HEK293 (cell line): ENCODE measurements at regions not wholly inside any gene's neighbourhood (a gene's known extent, or its start where the extent isn't known, plus 50 kb on each side); places are given as distances from the start of the nearest gene placed in this dataset.

Experiments used
- CTCF ChIA-PET: fragments of 350-600 bp; formaldehyde crosslinking; extraction: SDS; loops from one replicate; lab custom pipeline; 2021; ENCODE audit warnings: antibody characterized with exemption; lab: Yijun Ruan, JAX
- POLR2A ChIA-PET: fragments of 300-600 bp; formaldehyde crosslinking; extraction: SDS; loops from one replicate; lab custom pipeline; 2020; ENCODE audit warnings: antibody characterized with exemption, inconsistent platforms; lab: Yijun Ruan, JAX
- H3K27ac ChIP-seq: fragments of 200-500 bp; sonication (Bioruptor generic); 2 replicates; pipeline ENCODE4 v1.5.1; 2014; ENCODE audit warnings: low read depth, low read length, control low read depth, inconsistent platforms; ENCODE audit errors: extremely low read depth
- H3K36me3 ChIP-seq, 2 experiments: fragments of 200-500 bp in 1 of 2; sonication (Bioruptor generic) in 1 of 2; 1 replicate in 1 of 2; 2 replicates in 1 of 2; pipeline ENCODE4 v1.5.1; 2014 to 2017; ENCODE audit warnings: inconsistent platforms in 2 of 2, low read length in 2 of 2; ENCODE audit not compliant: control insufficient read depth in 2 of 2, insufficient read depth in 1 of 2
- H3K4me1 ChIP-seq: fragments of 200-500 bp; sonication (Bioruptor generic); 2 replicates; pipeline ENCODE4 v1.5.1; 2014; ENCODE audit warnings: mild to moderate bottlenecking, low read length, inconsistent platforms; ENCODE audit not compliant: control insufficient read depth, insufficient read depth
- H3K4me3 ChIP-seq: 2 replicates; pipeline ENCODE4 v1.5.1; 2011; ENCODE audit warnings: low read depth, mild to moderate bottlenecking, control low read depth, low read length, moderate library complexity
- H3K9me3 ChIP-seq: fragments of 200-500 bp; sonication (Bioruptor generic); 2 replicates; pipeline ENCODE4 v1.5.1; 2014; ENCODE audit warnings: low read depth, low read length, inconsistent platforms; ENCODE audit not compliant: control insufficient read depth, insufficient read depth
- ELK4 ChIP-seq: IDR thresholded peaks from 2 replicates; pipeline ENCODE4 v1.6.1; 2011; ENCODE audit warnings: mild to moderate bottlenecking, low read depth, low read length, borderline replicate concordance
- MYNN ChIP-seq: fragments of 450-650 bp; formaldehyde crosslinking; IDR thresholded peaks from 2 replicates; pipeline ENCODE4 v1.5.1; 2016; ENCODE audit warnings: missing biosample characterization, missing genetic modification characterization, borderline replicate concordance
- PRDM6 ChIP-seq: fragments of 450-650 bp; formaldehyde crosslinking; IDR thresholded peaks from 2 replicates; pipeline ENCODE4 v1.5.1; 2017; ENCODE audit warnings: missing biosample characterization, missing genetic modification characterization
- REST ChIP-seq: fragments of 450-650 bp; formaldehyde crosslinking; IDR thresholded peaks from 2 replicates; pipeline ENCODE4 v1.5.1; 2016; ENCODE audit warnings: missing biosample characterization, missing genetic modification characterization
- SETDB1 ChIP-seq: IDR thresholded peaks from one replicate; pipeline ENCODE4 v1.6.1; 2017; ENCODE audit warnings: mild to moderate bottlenecking, low read length, moderate library complexity, mixed read lengths; ENCODE audit not compliant: insufficient read length
- ZBTB49 ChIP-seq: fragments of 450-650 bp; formaldehyde crosslinking; IDR thresholded peaks from 2 replicates; pipeline ENCODE4 v1.5.1; 2016; ENCODE audit warnings: missing biosample characterization, missing genetic modification characterization, low read depth
- ZBTB6 ChIP-seq: fragments of 450-650 bp; formaldehyde crosslinking; IDR thresholded peaks from 2 replicates; pipeline ENCODE4 v1.5.1; 2017; ENCODE audit warnings: missing biosample characterization, missing genetic modification characterization
- ZFP69B ChIP-seq: fragments of 450-650 bp; formaldehyde crosslinking; IDR thresholded peaks from 2 replicates; pipeline ENCODE4 v1.5.1; 2016; ENCODE audit warnings: missing biosample characterization, missing genetic modification characterization
- ZNF112 ChIP-seq: fragments of 450-650 bp; formaldehyde crosslinking; IDR thresholded peaks from 2 replicates; pipeline ENCODE4 v1.5.0; 2017; ENCODE audit warnings: missing biosample characterization, missing genetic modification characterization
- ZNF114 ChIP-seq: fragments of 450-650 bp; formaldehyde crosslinking; IDR thresholded peaks from 2 replicates; pipeline ENCODE4 v1.5.0; 2017; ENCODE audit warnings: missing biosample characterization, missing genetic modification characterization
- ZNF239 ChIP-seq: fragments of 450-650 bp; formaldehyde crosslinking; IDR thresholded peaks from 2 replicates; pipeline ENCODE4 v1.5.1; 2016; ENCODE audit warnings: missing biosample characterization, missing genetic modification characterization
- ZNF292 ChIP-seq: fragments of 450-650 bp; formaldehyde crosslinking; IDR thresholded peaks from 2 replicates; pipeline ENCODE4 v1.5.1; 2016; ENCODE audit warnings: low read depth, missing biosample characterization, missing genetic modification characterization, borderline replicate concordance
- ZNF362 ChIP-seq: fragments of 450-650 bp; formaldehyde crosslinking; IDR thresholded peaks from 2 replicates; pipeline ENCODE4 v1.5.1; 2016; ENCODE audit warnings: missing biosample characterization, missing genetic modification characterization
- ZNF473 ChIP-seq: fragments of 450-650 bp; formaldehyde crosslinking; IDR thresholded peaks from 2 replicates; pipeline ENCODE4 v1.5.1; 2017; ENCODE audit warnings: missing biosample characterization, missing genetic modification characterization
- ZNF521 ChIP-seq: fragments of 450-650 bp; formaldehyde crosslinking; IDR thresholded peaks from 2 replicates; pipeline ENCODE4 v1.5.1; 2017; ENCODE audit warnings: missing biosample characterization, mild to moderate bottlenecking, missing genetic modification characterization
- ZNF658 ChIP-seq: fragments of 450-650 bp; formaldehyde crosslinking; IDR thresholded peaks from 2 replicates; pipeline ENCODE4; 2016; ENCODE audit warnings: missing biosample characterization, missing genetic modification characterization
- ZNF792 ChIP-seq: fragments of 450-650 bp; formaldehyde crosslinking; IDR thresholded peaks from 2 replicates; pipeline ENCODE4 v1.5.1; 2016; ENCODE audit warnings: missing biosample characterization, missing genetic modification characterization
- ZSCAN4 ChIP-seq: fragments of 450-650 bp; formaldehyde crosslinking; IDR thresholded peaks from 2 replicates; pipeline ENCODE4 v1.5.1; 2017; ENCODE audit warnings: missing biosample characterization, missing genetic modification characterization

- Histone ChIP-seq H3K4me3 (no peak overlapping the region), H3K27ac (no peak overlapping the region), H3K4me1 (no peaks in the 10 kb centered on the region), H3K36me3 (no peaks in the 10 kb centered on the region), H3K9me3 (no peaks in the 10 kb centered on the region)
- ChIA-PET POLR2A (no interaction called here), CTCF (no interaction called here)
- no peak for TF ChIP-seq ZNF473
- no peak for TF ChIP-seq ZNF792
- TF ChIP-seq ZNF239, result no peak
- no peak for TF ChIP-seq MYNN
- TF ChIP-seq REST (tag by site-specific recombination), result no peak
- TF ChIP-seq ZBTB6 (tag by site-specific recombination), result no peak
- TF ChIP-seq ZBTB49 (tag by site-specific recombination), result no peak
- no peak for TF ChIP-seq ZNF114 (tag by site-specific recombination)
- TF ChIP-seq ZNF521, result no peak
- TF ChIP-seq ZSCAN4, result no peak
- TF ChIP-seq ZNF292, result no peak
- no peak for TF ChIP-seq SETDB1
- TF ChIP-seq ZNF112 (tag by site-specific recombination), result no peak
- no peak for TF ChIP-seq ZFP69B
- no peak for TF ChIP-seq PRDM6 (tag by site-specific recombination)
- TF ChIP-seq ZNF362 (tag by site-specific recombination), result no peak
- TF ChIP-seq ZNF658 (tag by site-specific recombination), result no peak
- TF ChIP-seq ELK4, result no peak
Observed at GRCh38 chr1:191498825-191499224, 659.4 kb upstream of the RGS18 start.
